Upper lobe of left lung (tissue), 6 donors: ENCODE measurements at regions not wholly inside any gene's neighbourhood (a gene's known extent, or its start where the extent isn't known, plus 50 kb on each side); places are given as distances from the start of the nearest gene placed in this dataset.

ENCODE experiments used
- ATAC-seq, 2 donors: fragments of 200-7000 bp; cut with Tn5 transposase; one replicate each; pipeline ENCODE4 v1.9.1; 2022; ENCODE audit warnings: mild to moderate bottlenecking in 2 of 2, moderate library complexity in 2 of 2; ENCODE audit not compliant: low FRiP score in 2 of 2
- DNase-seq, 2 donors: peaks; one replicate each; pipeline ENCODE4 v3.0.0-alpha.2; 2019 to 2020
- H3K27ac ChIP-seq, 4 donors: fragments of 200-600 bp; sonication (generic); one replicate each; pipeline ENCODE4 v1.5.1; 2016 to 2019
- H3K27me3 ChIP-seq, 4 donors: fragments of 200-600 bp; sonication (generic); one replicate each; pipeline ENCODE4 v1.5.1; 2017 to 2019
- H3K36me3 ChIP-seq, 4 donors: fragments of 200-600 bp; sonication (generic); one replicate each; pipeline ENCODE4 v1.5.1; 2016 to 2019
- H3K4me1 ChIP-seq, 4 donors: fragments of 200-600 bp; sonication (generic); one replicate each; pipeline ENCODE4 v1.5.1; 2018 to 2019
- H3K4me3 ChIP-seq, 4 donors: fragments of 200-600 bp; sonication (generic); one replicate each; pipeline ENCODE4 v1.5.1; 2017 to 2019; ENCODE audit warnings: mild to moderate bottlenecking in 2 of 4, moderate library complexity in 1 of 4
- H3K9me3 ChIP-seq, 4 donors: fragments of 200-600 bp; sonication (generic); one replicate each; pipeline ENCODE4 v1.5.1; 2018 to 2019
- EP300 ChIP-seq, 4 donors: sonication (generic); formaldehyde crosslinking; IDR thresholded peaks; one replicate each; pipeline ENCODE4 v1.5.1; 2017; ENCODE audit warnings: antibody characterized with exemption in 4 of 4, control low read depth in 2 of 4
- POLR2A ChIP-seq, 4 donors: fragments of 450-650 bp; IDR thresholded peaks; one replicate each; pipeline ENCODE4 v1.5.1; 2016 to 2017; ENCODE audit warnings: antibody characterized with exemption in 4 of 4, mild to moderate bottlenecking in 2 of 4
- POLR2AphosphoS5 ChIP-seq, 2 donors: sonication (generic); formaldehyde crosslinking; IDR thresholded peaks; one replicate each; pipeline ENCODE4 v1.5.1; 2017; ENCODE audit warnings: antibody characterized with exemption in 2 of 2
- WGBS, 2 donors: methylation state at CpG; one replicate each; pipeline ENCODE4 v1.1.5; 2017 to 2018; 5-methylcytosine and 5-hydroxymethylcytosine counted together
- TF ChIP-seq, protein P1 (sequence below), 6 experiments: fragments of 450-650 bp in 4 of 6; fragments of 200-600 bp in 2 of 6; sonication (generic) in 2 of 6; IDR thresholded peaks; one replicate each; pipeline ENCODE4 v1.5.1; 2016 to 2019; ENCODE audit warnings: antibody characterized with exemption in 6 of 6
- donor health status: DM: no; HTN: no; CAD: no; lungs with moderate emphysema.
- donor health status: DM: no; HTN: yes; CAD: no; lungs with severe emphysema.

GRCh38 chr13:103876571-103876970 is 810.4 kb upstream of the SLC10A2 start:
- no peaks in the 10 kb centered on the region for H3K9me3 ChIP-seq
- H3K27me3 ChIP-seq = no peaks in the 10 kb centered on the region
- no peaks in the 10 kb centered on the region for H3K4me1 ChIP-seq
- no peaks in the 10 kb centered on the region for H3K36me3 ChIP-seq
- no peak for DNase-seq
- H3K4me3 ChIP-seq = no peak overlapping the region
- 90 to 94% methylated on average over 6 of the region's 6 CpGs for WGBS, 2 donors
- TF ChIP-seq, protein P1, sequence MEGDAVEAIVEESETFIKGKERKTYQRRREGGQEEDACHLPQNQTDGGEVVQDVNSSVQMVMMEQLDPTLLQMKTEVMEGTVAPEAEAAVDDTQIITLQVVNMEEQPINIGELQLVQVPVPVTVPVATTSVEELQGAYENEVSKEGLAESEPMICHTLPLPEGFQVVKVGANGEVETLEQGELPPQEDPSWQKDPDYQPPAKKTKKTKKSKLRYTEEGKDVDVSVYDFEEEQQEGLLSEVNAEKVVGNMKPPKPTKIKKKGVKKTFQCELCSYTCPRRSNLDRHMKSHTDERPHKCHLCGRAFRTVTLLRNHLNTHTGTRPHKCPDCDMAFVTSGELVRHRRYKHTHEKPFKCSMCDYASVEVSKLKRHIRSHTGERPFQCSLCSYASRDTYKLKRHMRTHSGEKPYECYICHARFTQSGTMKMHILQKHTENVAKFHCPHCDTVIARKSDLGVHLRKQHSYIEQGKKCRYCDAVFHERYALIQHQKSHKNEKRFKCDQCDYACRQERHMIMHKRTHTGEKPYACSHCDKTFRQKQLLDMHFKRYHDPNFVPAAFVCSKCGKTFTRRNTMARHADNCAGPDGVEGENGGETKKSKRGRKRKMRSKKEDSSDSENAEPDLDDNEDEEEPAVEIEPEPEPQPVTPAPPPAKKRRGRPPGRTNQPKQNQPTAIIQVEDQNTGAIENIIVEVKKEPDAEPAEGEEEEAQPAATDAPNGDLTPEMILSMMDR (IDR thresholded peaks at IDR 0.05) = no peak
- ATAC-seq = no peak
- H3K27ac ChIP-seq = no peak overlapping the region

- DNase-seq = no peak
- Histone ChIP-seq H3K4me1 (no peaks in the 10 kb centered on the region), H3K36me3 (no peaks in the 10 kb centered on the region), H3K27ac (no peak overlapping the region), H3K27me3 (no peaks in the 10 kb centered on the region), H3K9me3 (no peaks in the 10 kb centered on the region), H3K4me3 (no peak overlapping the region)
- TF ChIP-seq POLR2AphosphoS5 (IDR thresholded peaks at IDR 0.05) (no peak), EP300 (IDR thresholded peaks at IDR 0.05) (no peak), POLR2A (IDR thresholded peaks at IDR 0.05) (no peak)
- TF ChIP-seq, protein P1 (IDR thresholded peaks at IDR 0.05) = no peak
- ATAC-seq = no peak
- 71 to 79% methylated on average over 4 of the region's 4 CpGs for WGBS, 2 donors
Measured at GRCh38 chr13:103873725-103874124, 807.5 kb upstream of the SLC10A2 start.

DNA sequence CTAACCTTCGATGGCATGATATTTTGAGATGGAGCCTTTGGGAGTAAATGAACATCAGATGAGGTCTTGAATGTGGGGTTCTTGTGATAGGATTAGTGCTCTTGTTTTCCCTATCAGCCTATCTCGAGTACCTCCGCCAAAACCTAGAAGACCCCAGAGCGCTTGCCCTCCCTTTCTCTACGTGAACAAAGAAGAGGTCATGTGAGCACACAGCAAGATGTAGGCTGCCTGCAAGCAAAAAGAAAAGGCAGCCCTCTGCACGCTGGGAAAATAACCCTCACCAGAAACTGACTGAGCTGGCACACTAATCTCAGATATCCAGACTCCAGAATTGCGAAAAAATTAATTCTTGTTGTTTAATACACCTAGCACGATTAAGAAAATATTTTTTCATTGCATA is 799.8 kb upstream of the SLC10A2 start:
- Histone ChIP-seq H3K36me3 (no peaks in the 10 kb centered on the region), H3K27me3 (no peaks in the 10 kb centered on the region), H3K27ac (no peak overlapping the region), H3K4me3 (no peak overlapping the region), H3K4me1 (no peaks in the 10 kb centered on the region), H3K9me3 (no peaks in the 10 kb centered on the region)
- ATAC-seq = no peak
- 84 to 85% methylated on average over 8 of the region's 8 CpGs for WGBS, 2 donors
- DNase-seq = no peak
- no peak for TF ChIP-seq POLR2AphosphoS5 (IDR thresholded peaks at IDR 0.05)
- TF ChIP-seq, protein P1 (IDR thresholded peaks at IDR 0.05) = no peak
- TF ChIP-seq POLR2A (IDR thresholded peaks at IDR 0.05) = no peak
- TF ChIP-seq EP300 (IDR thresholded peaks at IDR 0.05) = no peak

DNA sequence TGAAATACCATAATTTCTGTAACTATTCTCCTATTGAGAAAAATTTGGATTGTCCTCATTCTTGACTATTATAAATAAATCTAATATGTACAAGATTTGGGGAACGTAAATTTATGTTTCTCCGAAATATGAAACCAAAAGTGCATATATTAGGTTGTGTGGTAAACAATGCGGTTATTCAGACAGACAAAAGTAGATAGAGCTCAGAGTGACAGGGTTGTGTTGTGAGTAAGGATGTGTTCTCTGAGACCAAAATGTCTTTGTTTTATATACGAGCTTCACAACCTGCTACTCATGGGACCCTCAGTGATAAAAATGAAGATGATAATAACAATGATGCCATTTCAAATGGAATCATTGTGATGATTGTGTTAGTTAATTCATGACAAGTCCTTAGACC is 796.3 kb upstream of the SLC10A2 start:
- H3K36me3 ChIP-seq = no peaks in the 10 kb centered on the region
- no peak for TF ChIP-seq POLR2AphosphoS5 (IDR thresholded peaks at IDR 0.05)
- TF ChIP-seq POLR2A (IDR thresholded peaks at IDR 0.05) = no peak
- no peak for TF ChIP-seq EP300 (IDR thresholded peaks at IDR 0.05)
- TF ChIP-seq, protein P1 (IDR thresholded peaks at IDR 0.05) = no peak
- no peak overlapping the region for H3K27ac ChIP-seq
- H3K27me3 ChIP-seq = no peaks in the 10 kb centered on the region
- DNase-seq (no peak), ATAC-seq (no peak)
- no peaks in the 10 kb centered on the region for H3K4me1 ChIP-seq
- H3K9me3 ChIP-seq = no peaks in the 10 kb centered on the region
- no peak overlapping the region for H3K4me3 ChIP-seq
- 90 to 93% methylated on average over 4 of the region's 4 CpGs for WGBS, 2 donors

GRCh38 chr13:103859952-103860351 is 793.7 kb upstream of the SLC10A2 start:
- ATAC-seq (no peak), DNase-seq (no peak)
- no peaks in the 10 kb centered on the region for H3K4me1 ChIP-seq
- no peak overlapping the region for H3K4me3 ChIP-seq
- no peaks in the 10 kb centered on the region for H3K9me3 ChIP-seq
- no peaks in the 10 kb centered on the region for H3K27me3 ChIP-seq
- no peaks in the 10 kb centered on the region for H3K36me3 ChIP-seq
- 28 to 30% methylated on average over 3 of the region's 3 CpGs for WGBS, 2 donors
- no peak overlapping the region for H3K27ac ChIP-seq
- TF ChIP-seq EP300 (IDR thresholded peaks at IDR 0.05) (no peak), POLR2A (IDR thresholded peaks at IDR 0.05) (no peak), POLR2AphosphoS5 (IDR thresholded peaks at IDR 0.05) (no peak)
- TF ChIP-seq, protein P1 (IDR thresholded peaks at IDR 0.05) = no peak
